ENCODE measurements at regions not wholly inside any gene's neighbourhood (a gene's known extent, or its start where the extent isn't known, plus 50 kb on each side); places are given as distances from the start of the nearest gene placed in this dataset.

DNA sequence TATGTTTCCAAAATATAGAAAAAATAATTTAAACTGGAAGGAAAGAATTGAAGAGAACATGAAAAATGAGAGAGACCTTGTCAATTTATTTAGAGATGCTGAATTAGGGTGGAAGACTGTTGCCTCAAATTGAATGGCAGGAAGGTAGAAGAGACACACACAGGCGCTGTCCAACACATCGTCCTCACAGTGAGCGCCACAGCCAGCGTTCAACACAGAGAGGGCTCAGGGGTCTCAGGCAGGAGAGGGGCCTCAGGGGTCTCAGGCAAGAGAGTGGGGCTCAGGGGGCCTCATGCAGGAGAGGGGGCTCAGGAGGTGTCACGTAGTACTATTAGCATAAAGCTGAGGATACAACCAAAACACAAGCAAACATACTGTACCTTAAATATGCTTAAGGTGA lies 65.7 kb downstream of the TMEM18 start:
- DNase-seq (ENCODE audit: low read depth): no peak
- TF ChIP-seq, protein P1, sequence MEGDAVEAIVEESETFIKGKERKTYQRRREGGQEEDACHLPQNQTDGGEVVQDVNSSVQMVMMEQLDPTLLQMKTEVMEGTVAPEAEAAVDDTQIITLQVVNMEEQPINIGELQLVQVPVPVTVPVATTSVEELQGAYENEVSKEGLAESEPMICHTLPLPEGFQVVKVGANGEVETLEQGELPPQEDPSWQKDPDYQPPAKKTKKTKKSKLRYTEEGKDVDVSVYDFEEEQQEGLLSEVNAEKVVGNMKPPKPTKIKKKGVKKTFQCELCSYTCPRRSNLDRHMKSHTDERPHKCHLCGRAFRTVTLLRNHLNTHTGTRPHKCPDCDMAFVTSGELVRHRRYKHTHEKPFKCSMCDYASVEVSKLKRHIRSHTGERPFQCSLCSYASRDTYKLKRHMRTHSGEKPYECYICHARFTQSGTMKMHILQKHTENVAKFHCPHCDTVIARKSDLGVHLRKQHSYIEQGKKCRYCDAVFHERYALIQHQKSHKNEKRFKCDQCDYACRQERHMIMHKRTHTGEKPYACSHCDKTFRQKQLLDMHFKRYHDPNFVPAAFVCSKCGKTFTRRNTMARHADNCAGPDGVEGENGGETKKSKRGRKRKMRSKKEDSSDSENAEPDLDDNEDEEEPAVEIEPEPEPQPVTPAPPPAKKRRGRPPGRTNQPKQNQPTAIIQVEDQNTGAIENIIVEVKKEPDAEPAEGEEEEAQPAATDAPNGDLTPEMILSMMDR (IDR thresholded peaks at IDR 0.05; ENCODE audit: insufficient read depth, low read depth, low read length, missing control alignments): no peak
- H3K4me3 ChIP-seq (ENCODE audit: low read depth, low read length): no peak overlapping the region

DNA sequence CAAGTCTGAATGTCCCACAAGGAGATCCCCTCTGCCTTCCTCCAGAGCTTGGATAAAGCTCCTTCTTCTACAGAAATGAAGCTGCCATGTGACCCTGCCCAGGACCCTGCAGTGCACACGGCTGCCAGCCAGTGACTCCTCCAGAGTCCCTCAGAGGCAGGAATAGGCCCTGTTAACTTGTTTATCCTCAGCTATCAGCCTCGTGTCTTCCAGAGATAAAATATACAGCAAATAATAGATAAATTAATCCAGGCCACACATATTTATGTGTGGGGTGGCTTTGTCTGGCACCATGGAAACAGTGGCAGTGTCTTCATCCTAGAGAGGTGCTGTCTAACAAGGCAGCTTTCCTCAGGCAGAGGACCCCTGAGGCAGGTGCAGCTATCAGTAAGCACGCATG lies 66.7 kb downstream of the TMEM18 start:
- TF ChIP-seq, protein P1 (IDR thresholded peaks at IDR 0.05; ENCODE audit: insufficient read depth, low read depth, low read length, missing control alignments): no peak
- no peak for DNase-seq (ENCODE audit: low read depth)
- H3K4me3 ChIP-seq (ENCODE audit: low read depth, low read length): no peak overlapping the region

DNA sequence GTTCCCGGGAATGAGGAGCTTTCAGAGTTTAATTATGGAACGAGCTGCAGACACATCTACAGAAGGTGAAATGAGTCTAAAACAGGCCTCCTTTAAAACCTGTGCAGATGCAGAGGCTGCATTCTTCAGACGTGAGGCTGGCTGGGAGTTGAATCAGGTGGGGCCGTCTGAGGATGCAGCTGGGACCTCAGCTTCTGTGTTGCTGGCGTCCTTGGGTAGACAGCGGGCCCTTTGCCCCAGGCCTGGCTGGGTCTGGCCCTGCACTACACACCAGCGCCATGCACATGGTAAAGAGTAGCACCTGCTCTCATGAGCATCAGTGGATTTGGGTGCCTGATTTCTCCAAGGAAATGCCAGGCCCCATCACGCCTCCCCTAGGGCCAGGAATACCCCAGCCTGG lies 67.3 kb downstream of the TMEM18 start:
- TF ChIP-seq, protein P1 (IDR thresholded peaks at IDR 0.05; ENCODE audit: insufficient read depth, low read depth, low read length, missing control alignments): no peak
- DNase-seq (ENCODE audit: low read depth): no peak
- H3K4me3 ChIP-seq (ENCODE audit: low read depth, low read length): no peak overlapping the region

DNA sequence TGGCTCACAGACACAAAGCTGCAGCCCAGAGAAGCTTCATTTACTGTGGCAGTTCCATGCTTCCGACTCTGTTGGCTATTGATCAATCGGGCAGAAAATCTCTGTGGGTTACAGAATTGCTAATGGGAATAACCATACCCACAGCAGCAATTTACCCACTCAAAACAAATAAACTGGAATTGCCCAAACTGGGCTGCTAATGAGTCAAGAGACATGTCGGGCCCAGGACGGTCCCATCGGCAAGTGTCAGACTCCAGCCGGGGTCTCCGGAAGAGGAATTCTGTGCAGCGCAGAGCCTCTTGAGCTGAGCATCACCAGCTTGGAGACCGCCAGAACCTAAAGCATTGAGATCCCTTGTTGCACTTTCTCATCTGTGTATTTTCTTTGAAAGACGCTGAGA lies 67.8 kb downstream of the TMEM18 start:
- no peak for DNase-seq (ENCODE audit: low read depth)
- no peak overlapping the region for H3K4me3 ChIP-seq (ENCODE audit: low read depth, low read length)
- TF ChIP-seq, protein P1 (IDR thresholded peaks at IDR 0.05; ENCODE audit: insufficient read depth, low read depth, low read length, missing control alignments): no peak

DNA sequence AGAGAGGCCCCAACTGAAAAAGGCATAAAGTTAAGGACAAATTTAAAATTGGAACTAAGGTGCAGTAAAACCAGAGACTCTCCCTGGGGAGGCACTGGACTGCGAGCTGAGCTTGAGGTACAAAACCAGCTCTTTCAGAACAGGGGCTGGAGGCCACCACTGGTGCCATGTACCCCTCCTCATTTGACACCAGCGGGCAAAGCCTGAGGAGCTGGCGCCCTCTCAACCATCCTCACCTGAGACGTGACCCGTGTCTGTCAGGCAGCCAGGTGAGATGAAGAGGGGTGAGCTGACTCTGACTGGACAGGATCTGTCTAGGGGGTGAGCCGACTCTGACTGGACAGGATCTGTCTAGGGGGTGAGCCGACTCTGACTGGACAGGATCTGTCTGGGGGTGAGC lies 68.5 kb downstream of the TMEM18 start:
- DNase-seq (ENCODE audit: low read depth): no peak
- TF ChIP-seq, protein P1 (IDR thresholded peaks at IDR 0.05; ENCODE audit: insufficient read depth, low read depth, low read length, missing control alignments): no peak
- no peak overlapping the region for H3K4me3 ChIP-seq (ENCODE audit: low read depth, low read length)

DNA sequence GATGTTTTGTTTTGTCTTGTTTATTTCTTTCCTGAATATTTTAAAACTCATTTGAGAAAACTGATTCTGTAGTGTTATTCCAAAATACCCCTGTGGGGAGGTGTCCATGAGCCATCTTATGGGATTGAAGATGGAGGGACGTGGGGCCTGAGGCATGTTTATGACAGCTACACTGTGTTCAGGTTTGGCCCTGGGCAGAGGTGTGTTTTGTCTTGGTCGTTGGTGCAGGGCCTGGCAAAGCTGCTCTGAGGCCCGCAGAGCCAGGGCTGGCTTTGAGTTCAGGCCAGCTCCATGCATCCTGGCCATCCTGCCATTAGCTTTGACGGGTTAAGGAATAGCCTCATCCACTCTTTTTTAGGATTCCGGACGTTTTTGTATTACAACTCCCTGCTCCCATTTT lies 68.9 kb downstream of the TMEM18 start:
- TF ChIP-seq, protein P1 (IDR thresholded peaks at IDR 0.05; ENCODE audit: insufficient read depth, low read depth, low read length, missing control alignments): no peak
- H3K4me3 ChIP-seq (ENCODE audit: low read depth, low read length): no peak overlapping the region
- no peak for DNase-seq (ENCODE audit: low read depth)

DNA sequence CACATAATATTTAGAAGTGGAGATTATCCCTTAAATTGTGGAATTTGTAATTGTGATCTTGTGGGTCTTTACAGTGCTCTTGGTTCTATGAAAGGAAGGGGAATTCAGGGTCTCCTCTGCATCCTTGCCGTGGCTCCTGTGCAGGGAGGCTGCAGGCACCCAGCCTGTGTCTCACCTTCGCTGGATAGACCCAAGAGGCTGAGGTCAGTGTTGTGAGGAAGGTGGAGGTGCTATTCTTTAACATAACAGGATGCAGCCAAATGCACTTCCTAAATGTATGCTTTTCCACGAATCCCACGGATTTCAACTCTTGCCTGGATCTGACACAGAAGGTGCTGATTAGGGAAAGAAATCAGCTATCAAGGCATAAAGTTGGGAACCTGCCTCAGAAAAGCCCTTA lies 69.5 kb downstream of the TMEM18 start:
- DNase-seq (ENCODE audit: low read depth): no peak
- H3K4me3 ChIP-seq (ENCODE audit: low read depth, low read length): no peak overlapping the region
- TF ChIP-seq, protein P1 (IDR thresholded peaks at IDR 0.05; ENCODE audit: insufficient read depth, low read depth, low read length, missing control alignments): no peak
